NK-92 treated with Interleukin-12 subunit alpha and Interleukin-12 subunit beta, amount 100 ng/mL, for 24 hours (cell line): ENCODE measurements at regions not wholly inside any gene's neighbourhood (a gene's known extent, or its start where the extent isn't known, plus 50 kb on each side); places are given as distances from the start of the nearest gene placed in this dataset.
A peak's percentile ranks its signal among the peaks of the same experiment; 100 is the strongest.

Source experiments
- DNase-seq: peaks from one replicate; lab custom pipeline; 2025; lab: John Stamatoyannopoulos, UW

GRCh38 chr15:75134748-75135147 is 66.9 kb upstream of the C15orf39 start:
- DNase-seq: no peak

- no peak for DNase-seq
Observed at GRCh38 chr15:75136118-75136517, 65.6 kb upstream of the C15orf39 start.

- no peak for DNase-seq
Observed at GRCh38 chr15:75136758-75137157, 64.9 kb upstream of the C15orf39 start.

GRCh38 chr15:75138016-75138999 is 63.4 kb upstream of the C15orf39 start:
- no peak for DNase-seq

- no peak for DNase-seq
Observed at GRCh38 chr15:75140080-75140879, 61.4 kb upstream of the C15orf39 start.

- DNase-seq: no peak
Observed at GRCh38 chr15:75142499-75142898, 59.2 kb upstream of the C15orf39 start.

GRCh38 chr15:75143738-75144334 is 57.8 kb upstream of the C15orf39 start:
- no peak for DNase-seq

- DNase-seq: peak; percentile 55
Observed at GRCh38 chr15:75145027-75145841, 56.4 kb upstream of the C15orf39 start.

- DNase-seq: no peak
Observed at GRCh38 chr15:75148280-75148679, 53.4 kb upstream of the C15orf39 start.

GRCh38 chr15:75149867-75150709 is 51.6 kb upstream of the C15orf39 start:
- peak; percentile 26 for DNase-seq

GRCh38 chr15:75151214-75152128 is 50.2 kb upstream of the C15orf39 start:
- DNase-seq: no peak
